Activated CD4-positive, alpha-beta T cell treated with anti-CD3 and anti-CD28 coated beads, Interleukin-2, Interleukin-6, amounts not matched to agents 100 ng/mL and 50 ng/mL, durations not matched to agents 16 hours and 8 hours (primary cell): ENCODE measurements at regions not wholly inside any gene's neighbourhood (a gene's known extent, or its start where the extent isn't known, plus 50 kb on each side); places are given as distances from the start of the nearest gene placed in this dataset.
"Not testable (repeated sequence)": the region's sequence is repeated elsewhere in the genome, so short reads cannot be mapped to it uniquely, and the experiment has no call there.

Experiments used
- DNase-seq: peaks from one replicate; pipeline ENCODE4 v3.0.0-alpha.2; 2020

DNA sequence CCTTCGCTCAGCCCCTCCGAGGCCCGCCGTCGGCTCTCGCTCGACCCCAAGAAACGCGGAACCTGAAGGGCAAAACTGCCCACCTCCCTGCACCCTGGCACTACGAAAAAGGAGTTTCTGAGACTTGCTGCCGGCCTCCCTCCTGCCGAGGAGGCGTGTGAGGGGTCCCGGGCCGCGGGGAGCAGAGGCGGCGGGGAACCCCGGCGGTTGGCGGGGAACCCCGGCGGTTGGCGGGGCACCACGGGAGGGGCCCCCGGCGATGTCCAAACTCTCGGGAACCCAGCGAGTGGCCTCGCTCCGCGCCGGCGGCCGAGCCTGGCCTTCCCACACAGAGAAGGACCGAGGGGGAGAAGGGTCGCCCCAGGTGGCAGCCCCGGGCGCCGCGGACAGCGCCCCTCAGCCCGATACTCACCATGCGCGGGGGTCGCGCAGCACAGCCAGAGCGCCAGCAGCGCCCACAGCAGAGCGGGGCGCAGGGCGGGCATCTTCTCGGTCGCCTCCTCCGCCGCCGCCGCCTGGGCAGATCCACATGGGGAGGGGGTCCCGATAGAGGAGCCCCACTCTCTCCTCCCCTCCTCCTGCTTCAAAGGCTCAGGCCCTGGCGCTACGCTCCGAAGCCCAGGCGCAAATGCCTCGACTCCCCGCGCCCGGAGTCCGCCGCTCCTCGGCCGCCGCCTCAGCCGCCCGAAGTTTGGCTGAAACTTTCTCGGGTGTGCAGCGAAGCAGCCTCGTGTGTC, 69.4 kb upstream of the NUDT4B start:
- DNase-seq = peak; percentile 44

DNA sequence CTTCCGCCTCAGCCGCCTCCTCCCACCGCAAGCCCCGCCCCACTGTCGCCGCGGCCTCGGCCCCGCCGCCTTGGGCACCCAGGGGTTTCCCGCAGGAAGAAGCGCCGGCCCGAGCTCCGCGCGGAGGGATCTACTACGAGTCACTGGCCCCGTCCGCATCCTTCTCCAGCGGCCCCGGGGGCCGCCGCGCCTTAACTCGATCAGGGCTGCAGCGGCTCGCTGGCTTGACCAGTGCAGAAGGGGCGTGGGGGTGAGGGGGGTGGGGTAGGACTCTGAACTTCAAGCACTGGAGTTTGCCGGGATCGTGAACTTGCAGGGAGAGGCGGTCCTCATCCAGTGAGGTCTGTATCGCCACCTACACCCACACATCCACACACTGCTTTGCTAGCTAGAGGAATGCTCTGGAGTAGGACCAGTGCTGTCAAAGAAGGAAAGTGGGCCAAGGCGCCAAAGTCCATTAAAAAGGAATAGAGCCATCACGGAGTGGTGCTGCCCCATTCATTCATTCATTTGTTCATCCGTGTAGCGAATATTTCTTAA, 68.7 kb upstream of the NUDT4B start:
- not testable (repeated sequence) for DNase-seq

DNA sequence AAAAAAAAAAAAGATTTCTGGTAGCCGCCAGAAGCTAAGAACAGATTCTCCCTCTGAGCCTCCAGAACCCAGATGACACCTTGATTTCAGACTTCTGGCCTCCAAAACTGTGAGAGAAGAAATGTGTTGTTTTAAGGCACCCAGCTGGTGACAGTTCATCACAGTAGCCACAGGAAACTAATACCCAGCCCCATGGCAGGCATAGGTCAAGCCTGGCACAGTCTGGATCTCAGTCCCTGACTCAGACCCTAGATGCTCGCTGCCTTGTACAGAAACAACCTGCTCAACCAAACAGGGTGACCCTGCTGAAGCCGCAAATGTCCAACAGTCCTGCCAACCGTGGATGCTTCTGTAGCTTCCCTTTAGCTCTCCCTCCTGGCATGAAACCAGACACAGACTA, 61.8 kb upstream of the NUDT4B start:
- not testable (repeated sequence) for DNase-seq

DNA sequence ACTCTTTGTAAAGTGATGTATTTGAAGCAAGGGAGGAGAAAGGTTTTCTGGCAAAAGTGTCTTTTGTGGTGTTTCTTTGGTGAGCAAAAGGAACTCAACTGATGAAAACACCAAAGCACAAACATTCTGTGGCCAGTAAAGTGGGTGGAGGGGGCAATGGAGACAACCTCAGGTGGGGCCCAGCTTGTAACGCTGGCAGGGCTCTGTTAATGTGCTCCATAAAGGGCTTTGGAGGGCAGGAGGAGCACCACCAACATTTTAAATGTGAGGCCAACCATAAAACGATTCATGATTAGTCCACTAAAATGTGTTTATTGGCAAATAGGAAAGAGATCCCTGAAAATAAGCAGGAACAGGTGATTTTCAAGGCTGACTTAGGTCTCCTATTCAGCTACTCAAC, 61.2 kb upstream of the NUDT4B start:
- not testable (repeated sequence) for DNase-seq
